ENCODE measurements at regions not wholly inside any gene's neighbourhood (a gene's known extent, or its start where the extent isn't known, plus 50 kb on each side); places are given as distances from the start of the nearest gene placed in this dataset.

GRCh38 chr9:81071108-81071507 is 618.2 kb downstream of the TLE1 start (continued):
- TF ChIP-seq EP300 (IDR thresholded peaks at IDR 0.05; ENCODE audit: borderline replicate concordance in 1 of 2, low read depth in 2 of 2, low read length in 2 of 2) (no peak), KDM5A (IDR thresholded peaks at IDR 0.05; ENCODE audit: low read length) (no peak)
